NAMALWA (cell line): ENCODE measurements at regions not wholly inside any gene's neighbourhood (a gene's known extent, or its start where the extent isn't known, plus 50 kb on each side); places are given as distances from the start of the nearest gene placed in this dataset.

Source experiments
- DNase-seq: peaks from one replicate; pipeline ENCODE4 v3.0.0-alpha.2; 2015; ENCODE audit warnings: low spot score

- no peak for DNase-seq
These were observed 107.2 kb upstream of the ANO1 start for GRCh38 chr11:69970785-69971535.

GRCh38 chr11:69971741-69972140 is 106.4 kb upstream of the ANO1 start:
- DNase-seq = no peak

GRCh38 chr11:69972351-69972802 is 105.7 kb upstream of the ANO1 start:
- DNase-seq = no peak

DNA sequence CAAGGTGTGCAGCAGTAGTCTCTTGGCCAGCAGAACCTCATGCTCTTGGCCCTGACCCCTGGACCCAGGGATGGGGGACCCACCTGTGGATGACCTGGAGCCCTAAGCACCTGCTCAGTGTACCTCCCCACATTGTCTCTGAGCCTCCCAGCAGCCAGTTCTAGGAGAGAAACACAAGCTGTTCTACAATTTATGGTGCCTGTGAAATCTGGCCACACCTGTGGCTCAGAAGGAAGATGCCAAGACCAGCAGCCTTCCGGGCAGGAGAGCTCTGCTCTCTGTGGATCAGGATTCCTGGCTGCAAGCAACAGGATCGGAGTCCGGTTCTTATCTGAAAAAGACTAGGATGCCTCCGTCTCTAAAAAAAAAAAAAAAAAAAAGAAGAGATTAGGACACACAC is 103.6 kb upstream of the ANO1 start:
- no peak for DNase-seq

- DNase-seq = no peak
These were observed 102.3 kb upstream of the ANO1 start for GRCh38 chr11:69975822-69976221.

DNA sequence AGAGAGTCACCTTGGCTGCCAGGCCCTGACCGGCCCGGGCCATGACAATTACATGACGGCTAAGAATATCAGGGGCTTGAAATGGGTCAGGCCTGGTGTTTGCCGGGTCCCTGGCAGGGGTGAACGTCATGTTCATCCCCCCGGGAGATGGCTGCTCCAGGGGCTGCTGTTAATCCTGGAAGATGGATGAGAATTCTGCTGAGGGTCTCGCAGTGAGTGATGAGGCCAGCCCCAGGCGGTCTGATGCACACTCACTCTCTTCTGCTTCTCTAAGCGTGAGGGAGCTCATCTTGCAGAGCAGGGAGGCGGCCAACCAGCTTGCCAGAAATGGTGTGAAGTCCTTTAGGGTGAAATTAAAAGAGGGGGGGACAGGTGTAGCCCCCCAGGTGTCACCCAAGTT is 101.3 kb upstream of the ANO1 start:
- no peak for DNase-seq

DNA sequence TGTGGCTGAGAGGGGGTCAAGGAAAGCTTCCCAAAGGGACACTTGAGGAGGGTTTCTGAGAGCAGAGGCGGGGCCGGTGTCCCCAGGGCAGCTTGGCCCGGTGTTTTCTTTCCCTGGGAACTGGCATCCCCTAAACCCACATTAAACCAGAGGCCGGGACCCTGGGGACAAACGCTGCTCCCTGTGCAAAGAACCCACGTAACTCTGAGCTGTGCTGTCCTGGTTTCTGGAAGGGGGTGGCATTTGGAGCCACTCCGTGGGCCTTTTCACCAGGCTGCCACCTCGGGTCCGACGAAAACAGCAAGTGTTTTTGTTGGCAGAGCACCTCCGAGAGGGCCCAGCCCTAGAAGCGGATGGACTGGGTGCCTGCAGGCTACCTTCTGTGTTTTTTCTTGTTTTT is 100.2 kb upstream of the ANO1 start:
- no peak for DNase-seq

DNA sequence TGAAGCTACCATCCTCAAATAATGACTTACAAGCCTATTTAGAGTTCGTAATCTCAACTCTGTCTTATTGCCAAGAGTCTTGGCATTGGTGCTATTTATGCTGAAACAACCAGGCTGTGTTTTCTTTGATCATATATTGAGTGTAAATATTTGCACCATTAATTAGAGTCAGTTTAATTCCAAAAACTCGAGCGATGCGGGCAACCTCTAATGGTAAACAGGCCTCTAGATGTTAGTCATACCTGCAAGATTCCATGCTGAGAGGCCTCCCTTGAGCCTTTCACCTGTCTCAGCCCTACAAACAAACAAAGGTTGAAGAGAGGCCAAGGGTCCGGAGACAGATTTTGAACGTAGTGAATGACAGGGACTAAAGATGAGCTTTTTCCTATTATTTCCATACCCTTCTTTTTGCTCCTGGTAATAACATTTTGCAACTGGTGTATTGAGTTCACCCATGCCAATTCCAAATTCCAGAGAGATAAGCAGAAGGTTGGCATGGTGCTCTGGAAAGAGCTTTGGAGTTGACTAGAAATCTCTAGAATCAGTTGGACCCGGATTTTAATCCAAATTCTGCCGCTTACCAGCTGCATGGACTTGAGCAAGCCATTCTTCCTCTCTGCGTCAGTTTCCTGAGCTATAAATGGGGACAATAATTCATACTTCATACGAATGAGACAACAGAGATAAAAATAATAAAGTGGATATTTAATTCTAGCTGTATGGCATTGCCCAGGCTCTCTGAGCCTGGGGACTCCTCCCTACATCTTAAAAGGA is 99.1 kb upstream of the ANO1 start:
- DNase-seq = no peak

DNA sequence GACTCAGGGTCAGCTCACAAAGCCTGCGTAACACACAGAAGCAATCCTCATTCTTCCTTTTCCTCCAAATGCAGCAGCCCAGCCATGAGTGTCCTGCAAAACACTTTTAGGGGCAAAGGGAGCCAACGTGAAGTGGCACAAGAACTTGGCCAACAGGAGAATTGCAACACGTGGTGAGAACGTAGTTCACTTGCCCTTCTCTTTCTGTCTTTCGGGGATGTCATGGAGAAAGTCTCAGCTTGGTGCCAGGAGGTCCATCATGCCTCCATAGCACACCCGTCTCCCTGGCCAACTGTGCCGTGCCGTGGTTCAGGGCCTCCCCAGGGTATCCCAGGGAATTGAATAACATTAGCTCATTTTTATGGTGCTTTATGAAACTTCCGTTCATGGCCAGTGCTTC is 98.5 kb upstream of the ANO1 start:
- DNase-seq = no peak

- DNase-seq = no peak
These were observed 96.9 kb upstream of the ANO1 start for GRCh38 chr11:69981119-69981784.

DNA sequence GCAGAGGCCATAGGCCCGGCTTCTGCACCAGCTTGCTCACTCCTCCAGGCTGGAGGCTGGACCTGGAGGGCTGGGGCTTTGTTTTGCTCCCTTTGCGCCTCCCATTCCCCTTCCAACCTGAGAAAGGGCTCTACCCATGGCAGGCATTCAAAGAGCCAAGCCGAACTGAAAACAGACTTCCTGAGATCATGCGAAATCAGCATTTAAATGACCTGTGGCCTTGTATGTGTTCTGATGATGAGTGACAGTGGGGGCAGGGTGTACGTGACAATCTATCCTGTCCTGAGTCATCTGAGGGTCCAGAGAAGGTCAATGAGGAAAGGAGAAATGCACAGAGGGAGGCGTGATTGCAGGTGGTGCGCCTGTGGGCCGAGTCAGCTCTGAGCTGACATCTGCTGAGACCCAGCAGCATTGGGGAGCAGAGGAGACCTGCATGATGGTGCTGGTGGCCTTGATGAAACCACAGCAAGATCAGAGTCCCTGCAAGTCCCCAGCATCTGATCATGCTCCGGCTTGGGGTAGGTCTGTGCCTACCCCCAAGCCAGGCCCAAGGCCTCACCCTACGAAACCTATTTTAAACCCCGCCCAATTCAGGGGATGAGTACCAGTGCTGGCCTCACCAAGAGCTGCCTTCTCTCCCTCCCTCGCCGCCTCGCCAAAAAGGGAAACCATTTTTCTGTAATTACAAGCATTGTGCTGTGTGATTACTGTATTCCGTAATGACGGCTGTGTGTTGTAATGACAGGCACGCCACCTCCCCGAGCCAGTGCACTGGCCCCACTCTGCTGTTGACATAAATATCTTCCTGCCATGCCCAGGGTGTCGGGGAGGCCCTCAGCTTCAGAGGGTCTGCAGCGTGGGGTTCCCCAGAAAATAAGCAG is 95.2 kb upstream of the ANO1 start:
- no peak for DNase-seq

DNA sequence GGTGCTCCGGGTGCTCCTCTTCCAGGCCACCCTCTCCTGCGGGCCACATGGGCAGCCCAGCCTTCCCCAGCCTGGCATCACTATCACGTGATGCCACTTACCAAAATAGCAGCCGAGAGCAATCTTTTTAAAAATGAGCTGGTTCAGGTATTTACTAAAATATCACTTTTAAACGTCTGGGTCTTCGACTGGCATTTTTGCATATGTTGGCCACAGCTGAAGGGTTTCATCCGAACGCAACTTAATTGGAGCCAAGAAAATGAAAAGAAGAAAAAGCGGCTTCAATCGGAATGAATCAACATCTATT is 94.6 kb upstream of the ANO1 start:
- no peak for DNase-seq

- no peak for DNase-seq
These were observed 94.1 kb upstream of the ANO1 start for GRCh38 chr11:69983897-69984438.

GRCh38 chr11:69984457-69985261 is 93.5 kb upstream of the ANO1 start:
- DNase-seq = no peak

GRCh38 chr11:69985331-69985640 is 92.8 kb upstream of the ANO1 start:
- no peak for DNase-seq

- DNase-seq = no peak
These were observed 92.3 kb upstream of the ANO1 start for GRCh38 chr11:69985641-69986439.

DNA sequence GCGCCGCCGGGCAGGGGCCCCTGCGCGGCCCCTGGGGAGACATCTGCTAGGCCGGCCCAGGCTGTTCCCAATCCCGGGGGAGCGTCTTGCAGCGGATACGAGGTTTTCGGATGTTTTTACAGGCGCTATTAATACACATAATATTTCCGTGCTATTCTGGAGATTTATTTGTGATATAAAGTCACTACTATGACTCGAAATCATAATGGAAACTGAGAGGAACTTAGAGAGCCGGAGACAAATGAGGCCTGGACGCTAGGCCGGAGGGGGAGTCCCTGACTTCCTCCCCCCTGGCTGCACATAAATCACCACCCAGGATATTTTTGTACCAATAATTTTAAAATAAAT is 91.7 kb upstream of the ANO1 start:
- no peak for DNase-seq

DNA sequence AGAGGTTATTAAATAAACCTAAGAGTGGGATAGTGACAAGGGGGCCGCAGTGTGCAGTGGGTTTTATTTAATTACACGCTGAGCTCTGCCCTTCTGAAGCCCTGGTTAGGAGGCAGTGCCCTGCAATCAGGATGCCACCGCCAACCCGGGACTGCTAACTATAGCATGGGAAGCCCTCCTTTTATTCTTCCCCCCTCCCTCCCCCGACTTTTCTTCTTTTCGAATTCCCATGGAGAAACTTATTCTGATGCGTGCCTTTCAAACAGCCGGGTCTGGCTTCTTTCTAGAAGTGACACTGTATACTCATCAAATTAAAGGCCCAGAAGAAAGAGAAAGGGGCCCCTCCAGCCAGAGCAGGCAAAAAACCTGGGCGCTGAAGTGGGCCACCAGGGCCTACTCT is 91.3 kb upstream of the ANO1 start:
- no peak for DNase-seq

DNA sequence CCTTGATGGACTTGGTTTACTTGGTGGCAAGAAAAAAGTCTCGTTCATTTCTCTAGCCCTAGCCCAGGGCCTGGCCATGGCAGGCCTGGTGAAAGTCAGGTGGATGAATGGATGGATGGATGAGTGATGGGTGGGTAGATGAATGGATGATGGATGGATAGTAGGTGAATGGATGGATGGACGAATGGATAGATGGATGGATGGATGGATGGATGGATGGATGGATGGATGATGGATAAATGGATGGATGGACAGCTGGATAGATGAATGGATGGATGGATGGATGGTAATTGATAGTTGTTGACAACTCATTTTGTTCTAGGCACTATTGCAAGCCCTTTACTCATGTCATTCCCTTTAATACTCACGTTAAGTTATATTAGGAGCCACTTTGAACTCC is 86.1 kb upstream of the ANO1 start:
- no peak for DNase-seq

DNA sequence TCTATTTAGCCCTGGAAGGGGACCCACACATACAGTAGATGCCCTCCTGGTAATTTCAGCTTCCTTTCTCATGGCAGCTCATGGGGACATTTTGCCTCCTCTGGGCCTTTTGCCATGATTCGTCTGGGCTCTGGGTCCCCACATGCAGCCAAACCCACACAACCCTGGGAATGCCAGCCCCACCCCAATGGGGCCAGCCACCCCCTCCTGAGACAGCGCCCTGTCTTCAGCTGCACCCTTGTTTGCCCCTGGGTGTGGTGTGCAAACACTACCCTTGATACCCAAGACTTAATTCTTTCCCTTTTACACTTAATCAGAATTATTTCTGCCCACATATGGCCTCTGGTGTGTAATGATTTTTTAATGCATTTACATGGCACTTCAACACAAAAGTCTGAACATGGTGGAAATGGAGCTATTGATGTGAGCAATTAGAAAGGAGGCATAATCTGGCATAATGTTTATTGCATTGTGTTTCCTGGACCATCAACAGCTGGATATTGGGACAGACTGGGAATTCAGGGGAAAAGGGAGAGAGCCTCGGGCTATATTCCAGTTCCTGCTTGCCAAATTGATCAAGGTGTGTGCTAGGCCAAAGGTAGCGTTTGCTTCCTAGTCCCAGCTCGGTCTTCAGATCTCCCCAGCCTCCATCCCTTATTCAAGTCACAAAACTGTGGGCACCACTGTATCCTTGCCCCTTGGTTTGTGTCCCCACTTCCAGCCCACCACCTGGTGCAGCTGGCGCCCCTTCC is 85.0 kb upstream of the ANO1 start:
- no peak for DNase-seq
